Parathyroid adenoma (tissue), 2 donors: ENCODE measurements at regions not wholly inside any gene's neighbourhood (a gene's known extent, or its start where the extent isn't known, plus 50 kb on each side); places are given as distances from the start of the nearest gene placed in this dataset.

Experiments used
- H2AFZ ChIP-seq: fragments of 300-600 bp; sonication (generic); one replicate; pipeline ENCODE4 v1.7.0; 2017; ENCODE audit warnings: antibody characterized with exemption, mild to moderate bottlenecking
- H3K27ac ChIP-seq: fragments of 300-600 bp; sonication (generic); one replicate; pipeline ENCODE4 v1.7.0; 2017
- H3K27me3 ChIP-seq: fragments of 300-600 bp; sonication (generic); one replicate; pipeline ENCODE4 v1.7.0; 2017; ENCODE audit warnings: low read length; ENCODE audit not compliant: control insufficient read depth, insufficient read depth
- H3K36me3 ChIP-seq: fragments of 300-600 bp; sonication (generic); one replicate; pipeline ENCODE4 v1.7.0; 2017; ENCODE audit warnings: low read length; ENCODE audit not compliant: control insufficient read depth, insufficient read depth
- H3K4me1 ChIP-seq: fragments of 300-600 bp; sonication (generic); one replicate; pipeline ENCODE4 v1.7.0; 2017; ENCODE audit warnings: control low read depth
- H3K4me2 ChIP-seq: fragments of 300-600 bp; sonication (generic); one replicate; pipeline ENCODE4 v1.7.0; 2017; ENCODE audit warnings: low read length
- H3K4me3 ChIP-seq: fragments of 300-600 bp; sonication (generic); one replicate; pipeline ENCODE4 v1.7.0; 2017; ENCODE audit warnings: low read depth, low read length
- H3K79me2 ChIP-seq: fragments of 300-600 bp; sonication (generic); one replicate; pipeline ENCODE4 v1.7.0; 2017; ENCODE audit warnings: control low read depth
- H3K9ac ChIP-seq: fragments of 300-600 bp; sonication (generic); one replicate; pipeline ENCODE4 v1.7.0; 2017; ENCODE audit warnings: mild to moderate bottlenecking
- H3K9me3 ChIP-seq: fragments of 300-600 bp; sonication (generic); one replicate; pipeline ENCODE4 v1.7.0; 2017; ENCODE audit warnings: low read length; ENCODE audit not compliant: control insufficient read depth
- CTCF ChIP-seq: fragments of 300-600 bp; sonication (generic); IDR thresholded peaks from one replicate; pipeline ENCODE4 v1.7.0; 2017; ENCODE audit warnings: antibody characterized with exemption, mild to moderate bottlenecking
- donor health status: primary hyperparathyroidism.

GRCh38 chr16:66013486-66013885 is 353.0 kb upstream of the CDH5 start:
- H3K27ac ChIP-seq = peak overlapping the region; percentile 24
- H2AFZ ChIP-seq = no peak overlapping the region

GRCh38 chr16:66008136-66008535 is 358.4 kb upstream of the CDH5 start:
- TF ChIP-seq CTCF = no peak

More at GRCh38 chr16:66013486-66013885, 353.0 kb upstream of the CDH5 start:
- Histone ChIP-seq H3K4me1 (peaks cover 20% of the 10 kb centered on the region), H3K4me3 (no peak overlapping the region), H3K4me2 (no peak overlapping the region), H3K79me2 (no peaks in the 10 kb centered on the region), H3K36me3 (no peaks in the 10 kb centered on the region), H3K27me3 (no peaks in the 10 kb centered on the region), H3K9ac (no peak overlapping the region), H3K9me3 (no peaks in the 10 kb centered on the region)
- TF ChIP-seq CTCF = no peak

GRCh38 chr16:66007717-66008116 is 358.8 kb upstream of the CDH5 start:
- no peaks in the 10 kb centered on the region for H3K79me2 ChIP-seq
- peak overlapping the region; percentile 43 for H3K27ac ChIP-seq
- no peak for TF ChIP-seq CTCF

More at GRCh38 chr16:66008136-66008535, 358.4 kb upstream of the CDH5 start:
- H3K4me3 ChIP-seq = no peak overlapping the region
- no peaks in the 10 kb centered on the region for H3K9me3 ChIP-seq
- H3K79me2 ChIP-seq = no peaks in the 10 kb centered on the region
- H2AFZ ChIP-seq = no peak overlapping the region
- H3K4me1 ChIP-seq = no peaks in the 10 kb centered on the region
- no peaks in the 10 kb centered on the region for H3K36me3 ChIP-seq
- H3K27ac ChIP-seq = peak overlapping the region; percentile 43
- no peak overlapping the region for H3K9ac ChIP-seq
- no peaks in the 10 kb centered on the region for H3K27me3 ChIP-seq
- H3K4me2 ChIP-seq = no peak overlapping the region

GRCh38 chr16:66006485-66006884 is 360.0 kb upstream of the CDH5 start:
- no peak overlapping the region for H3K4me3 ChIP-seq
- H3K4me2 ChIP-seq = no peak overlapping the region
- no peaks in the 10 kb centered on the region for H3K79me2 ChIP-seq
- no peaks in the 10 kb centered on the region for H3K36me3 ChIP-seq
- no peaks in the 10 kb centered on the region for H3K9me3 ChIP-seq
- no peak overlapping the region for H3K9ac ChIP-seq
- no peak for TF ChIP-seq CTCF
- H3K4me1 ChIP-seq = no peaks in the 10 kb centered on the region
- H2AFZ ChIP-seq = no peak overlapping the region
- no peaks in the 10 kb centered on the region for H3K27me3 ChIP-seq
- no peak overlapping the region for H3K27ac ChIP-seq

More at GRCh38 chr16:66007717-66008116, 358.8 kb upstream of the CDH5 start:
- H3K4me2 ChIP-seq = no peak overlapping the region
- no peak overlapping the region for H3K4me3 ChIP-seq
- H3K9ac ChIP-seq = no peak overlapping the region
- H3K4me1 ChIP-seq = no peaks in the 10 kb centered on the region
- no peaks in the 10 kb centered on the region for H3K27me3 ChIP-seq
- H2AFZ ChIP-seq = no peak overlapping the region
- H3K9me3 ChIP-seq = no peaks in the 10 kb centered on the region
- no peaks in the 10 kb centered on the region for H3K36me3 ChIP-seq

- Histone ChIP-seq H3K27me3 (no peaks in the 10 kb centered on the region), H3K9ac (no peak overlapping the region), H3K36me3 (no peaks in the 10 kb centered on the region), H2AFZ (no peak overlapping the region), H3K79me2 (no peaks in the 10 kb centered on the region), H3K4me2 (no peak overlapping the region), H3K4me1 (no peaks in the 10 kb centered on the region), H3K4me3 (no peak overlapping the region), H3K9me3 (no peaks in the 10 kb centered on the region), H3K27ac (peak overlapping the region; percentile 22)
- no peak for TF ChIP-seq CTCF
Measured at GRCh38 chr16:66004699-66005098, 361.8 kb upstream of the CDH5 start.
